ENCODE measurements at regions not wholly inside any gene's neighbourhood (a gene's known extent, or its start where the extent isn't known, plus 50 kb on each side); places are given as distances from the start of the nearest gene placed in this dataset.

DNA sequence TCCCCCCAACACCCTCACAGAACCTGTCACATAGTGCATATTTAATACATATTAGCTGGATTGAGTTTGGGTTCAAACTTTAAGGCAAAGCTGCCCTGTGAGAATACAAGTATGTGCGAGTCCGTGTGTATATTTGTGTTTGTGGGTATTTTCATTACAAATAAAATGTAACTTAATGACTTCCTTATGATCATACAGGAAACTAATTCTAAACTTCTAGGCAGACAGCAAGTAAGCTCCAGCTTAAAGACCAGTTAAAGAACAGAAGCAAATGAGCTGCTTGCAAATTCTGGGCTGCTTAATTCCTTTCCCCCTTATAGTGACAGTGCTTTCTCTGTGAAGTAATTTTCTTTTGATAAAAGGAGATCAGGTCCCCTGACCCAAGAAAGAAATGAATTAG, 437.6 kb downstream of the TTLL7 start:
- TF ChIP-seq, protein P1, sequence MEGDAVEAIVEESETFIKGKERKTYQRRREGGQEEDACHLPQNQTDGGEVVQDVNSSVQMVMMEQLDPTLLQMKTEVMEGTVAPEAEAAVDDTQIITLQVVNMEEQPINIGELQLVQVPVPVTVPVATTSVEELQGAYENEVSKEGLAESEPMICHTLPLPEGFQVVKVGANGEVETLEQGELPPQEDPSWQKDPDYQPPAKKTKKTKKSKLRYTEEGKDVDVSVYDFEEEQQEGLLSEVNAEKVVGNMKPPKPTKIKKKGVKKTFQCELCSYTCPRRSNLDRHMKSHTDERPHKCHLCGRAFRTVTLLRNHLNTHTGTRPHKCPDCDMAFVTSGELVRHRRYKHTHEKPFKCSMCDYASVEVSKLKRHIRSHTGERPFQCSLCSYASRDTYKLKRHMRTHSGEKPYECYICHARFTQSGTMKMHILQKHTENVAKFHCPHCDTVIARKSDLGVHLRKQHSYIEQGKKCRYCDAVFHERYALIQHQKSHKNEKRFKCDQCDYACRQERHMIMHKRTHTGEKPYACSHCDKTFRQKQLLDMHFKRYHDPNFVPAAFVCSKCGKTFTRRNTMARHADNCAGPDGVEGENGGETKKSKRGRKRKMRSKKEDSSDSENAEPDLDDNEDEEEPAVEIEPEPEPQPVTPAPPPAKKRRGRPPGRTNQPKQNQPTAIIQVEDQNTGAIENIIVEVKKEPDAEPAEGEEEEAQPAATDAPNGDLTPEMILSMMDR (IDR thresholded peaks at IDR 0.05; ENCODE audit: low read depth, low read length), result no peak
- no peak for TF ChIP-seq POLR2A (IDR thresholded peaks at IDR 0.05; ENCODE audit: extremely low read depth, insufficient read length)

Measured in NB4 (cell line).